HG03280 (cell line): ENCODE measurements at regions not wholly inside any gene's neighbourhood (a gene's known extent, or its start where the extent isn't known, plus 50 kb on each side); places are given as distances from the start of the nearest gene placed in this dataset.

Experiments
- ATAC-seq: cut with Tn5 transposase; IDR thresholded peaks from one replicate; pipeline ENCODE4 v1.9.1; 2021; ENCODE audit warnings: mild to moderate bottlenecking, moderate library complexity; ENCODE audit not compliant: unreplicated experiment

GRCh38 chrX:9087271-9088040 is 53.5 kb upstream of the FAM9B start:
- ATAC-seq = no peak

- no peak for ATAC-seq
These were observed 55.0 kb upstream of the FAM9B start for GRCh38 chrX:9088896-9089295.

DNA sequence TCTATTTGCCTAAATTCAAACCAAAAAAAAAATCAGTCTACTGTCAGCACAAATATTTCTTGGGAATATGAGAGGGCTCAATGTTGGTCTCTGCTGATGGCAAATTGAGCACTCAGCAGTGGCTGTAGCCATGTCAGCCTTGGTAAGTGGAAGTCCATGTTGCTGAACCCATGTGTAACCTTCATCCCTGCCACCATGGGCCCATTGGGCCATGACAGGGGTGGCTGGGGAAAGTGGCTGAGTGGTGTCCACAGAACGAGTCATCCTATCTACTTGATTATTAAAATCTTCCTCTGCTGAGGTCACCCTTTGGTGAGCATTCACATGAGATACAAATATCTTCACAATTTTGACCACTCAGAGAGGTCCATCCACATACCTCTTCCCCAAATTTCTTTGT is 56.8 kb upstream of the FAM9B start:
- no peak for ATAC-seq

- no peak for ATAC-seq
These were observed 57.3 kb upstream of the FAM9B start for GRCh38 chrX:9091258-9091657.

DNA sequence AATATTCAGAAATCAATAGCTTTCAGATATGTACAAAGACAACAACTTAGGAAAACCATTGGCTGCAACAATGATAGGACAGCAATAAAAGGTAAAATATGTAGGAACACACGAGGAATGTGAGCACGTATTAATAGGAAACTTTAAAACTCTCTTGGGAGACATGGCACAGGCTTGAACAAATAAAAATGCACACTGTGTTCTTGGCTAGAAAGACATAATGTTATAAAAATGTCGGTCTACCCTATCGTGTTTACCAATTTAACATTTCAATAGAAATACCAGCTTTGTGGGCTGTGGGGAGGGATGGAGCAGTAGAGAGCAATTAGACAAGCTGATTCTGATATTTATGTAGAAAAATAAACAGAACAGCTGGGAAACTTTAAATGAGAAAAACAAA is 69.0 kb upstream of the FAM9B start:
- no peak for ATAC-seq

DNA sequence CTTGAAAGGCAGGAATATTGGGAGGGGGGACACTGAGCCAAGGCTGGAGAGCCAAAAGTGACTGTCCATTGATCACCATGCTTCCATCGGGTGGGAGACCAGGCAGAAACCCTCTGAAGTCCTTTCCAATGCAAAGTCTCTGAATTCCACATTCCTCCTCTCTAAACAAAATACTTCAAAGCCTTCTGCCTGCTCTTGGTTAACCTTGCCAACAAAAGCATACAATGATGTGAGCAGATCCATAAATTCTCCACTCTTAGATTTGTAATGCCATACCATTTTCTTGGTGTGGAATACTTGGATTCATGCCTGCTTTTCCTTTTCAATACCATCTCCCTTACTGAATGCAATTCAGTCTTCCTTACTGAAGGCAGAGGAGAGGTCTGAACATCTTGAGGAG is 74.1 kb upstream of the FAM9B start:
- no peak for ATAC-seq

GRCh38 chrX:9110808-9111207 is 76.9 kb upstream of the FAM9B start:
- ATAC-seq = no peak

DNA sequence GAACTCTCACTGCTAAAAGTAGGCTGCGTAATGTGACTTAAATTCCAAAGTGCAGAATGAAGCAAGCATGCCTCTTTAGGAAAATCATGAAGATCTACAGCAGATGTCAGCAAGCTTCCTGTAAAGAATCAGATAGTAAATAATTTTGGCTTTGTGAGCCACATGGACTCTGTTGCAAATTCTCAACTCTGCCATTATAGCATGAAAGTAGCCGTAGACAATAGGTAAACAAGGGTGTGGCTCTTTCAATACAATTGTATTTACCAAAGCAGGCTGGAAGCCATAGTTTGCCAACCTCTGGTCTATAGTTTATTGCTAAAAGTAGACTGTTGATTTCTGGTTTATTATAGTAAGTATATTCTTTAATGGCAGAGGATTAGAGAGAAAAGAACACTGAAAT is 80.3 kb upstream of the FAM9B start:
- ATAC-seq = no peak

DNA sequence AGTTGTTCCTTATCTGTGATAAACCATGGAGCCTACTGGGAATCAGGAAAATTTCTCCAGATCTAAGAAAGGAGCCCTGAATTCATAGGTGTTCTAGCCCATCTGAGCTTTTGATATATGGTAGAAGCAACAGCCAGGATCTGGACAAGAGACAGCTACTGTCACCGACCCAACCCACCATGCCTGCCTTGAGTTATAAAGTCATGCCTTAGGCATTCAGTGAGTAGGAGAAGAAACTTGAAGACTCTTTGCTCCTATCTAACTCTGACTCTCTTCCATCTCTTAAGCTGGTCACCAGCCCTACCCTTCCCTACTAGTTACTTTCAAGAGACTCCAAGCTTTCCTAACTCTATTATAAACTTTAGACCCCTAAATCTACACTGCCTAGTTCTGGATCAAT is 83.9 kb upstream of the FAM9B start:
- ATAC-seq = no peak

GRCh38 chrX:9122519-9123245 is 88.8 kb upstream of the FAM9B start:
- no peak for ATAC-seq

- ATAC-seq = no peak
These were observed 94.1 kb upstream of the FAM9B start for GRCh38 chrX:9127986-9128385.

- ATAC-seq = no peak
These were observed 96.1 kb upstream of the FAM9B start for GRCh38 chrX:9130031-9130430.

DNA sequence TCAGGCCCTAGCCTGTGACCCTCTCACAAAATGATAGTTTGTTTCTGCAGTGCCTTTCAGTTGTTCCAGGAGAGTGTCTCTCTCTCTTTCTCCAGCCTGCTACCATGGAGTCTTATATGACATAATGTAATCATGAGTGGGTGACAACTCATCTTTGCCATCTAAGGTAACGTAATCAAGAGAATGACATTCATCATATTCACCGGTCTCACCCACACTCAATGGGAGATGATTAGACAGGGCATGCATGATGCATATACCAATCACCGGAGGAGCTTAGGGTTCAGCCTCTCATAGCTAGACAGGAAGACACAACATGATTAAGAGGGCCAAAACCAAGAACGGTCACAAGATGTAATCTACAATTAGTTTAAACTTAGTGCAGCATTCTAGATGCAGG is 97.1 kb upstream of the FAM9B start:
- ATAC-seq = no peak

- no peak for ATAC-seq
These were observed 98.2 kb upstream of the FAM9B start for GRCh38 chrX:9132036-9132638.

GRCh38 chrX:9133426-9133825 is 99.5 kb upstream of the FAM9B start:
- no peak for ATAC-seq

- ATAC-seq = no peak
These were observed 100.4 kb upstream of the FAM9B start for GRCh38 chrX:9134366-9134765.

DNA sequence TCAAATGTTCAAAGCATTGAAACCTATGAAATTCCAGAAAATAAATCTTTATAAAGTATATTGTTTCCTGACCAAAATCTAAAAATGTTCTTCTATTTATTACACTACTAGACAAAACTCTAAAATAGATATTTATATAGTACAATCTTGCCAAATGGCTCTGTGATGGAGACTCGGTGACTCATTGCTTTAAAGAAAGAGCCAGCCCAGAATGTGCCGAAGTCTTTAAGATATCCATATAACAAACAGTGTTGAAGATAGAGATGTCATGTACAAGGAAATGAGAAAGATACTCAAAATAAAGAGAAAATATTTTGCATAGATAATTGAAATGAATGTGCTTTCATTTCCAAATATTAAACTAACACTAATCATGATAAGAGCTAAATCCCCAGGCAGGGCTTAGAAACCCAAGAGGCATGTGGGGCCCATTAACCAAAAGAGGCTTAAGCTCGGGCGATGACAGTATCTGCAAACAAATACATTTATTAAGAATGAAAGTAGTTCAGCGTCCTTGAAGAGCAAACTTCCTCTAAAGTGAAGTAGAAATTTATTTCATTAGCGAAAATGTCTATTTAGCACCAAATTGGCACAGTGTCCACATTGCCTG is 102.1 kb upstream of the FAM9B start:
- no peak for ATAC-seq

GRCh38 chrX:9137152-9137551 is 103.2 kb upstream of the FAM9B start:
- ATAC-seq = no peak

DNA sequence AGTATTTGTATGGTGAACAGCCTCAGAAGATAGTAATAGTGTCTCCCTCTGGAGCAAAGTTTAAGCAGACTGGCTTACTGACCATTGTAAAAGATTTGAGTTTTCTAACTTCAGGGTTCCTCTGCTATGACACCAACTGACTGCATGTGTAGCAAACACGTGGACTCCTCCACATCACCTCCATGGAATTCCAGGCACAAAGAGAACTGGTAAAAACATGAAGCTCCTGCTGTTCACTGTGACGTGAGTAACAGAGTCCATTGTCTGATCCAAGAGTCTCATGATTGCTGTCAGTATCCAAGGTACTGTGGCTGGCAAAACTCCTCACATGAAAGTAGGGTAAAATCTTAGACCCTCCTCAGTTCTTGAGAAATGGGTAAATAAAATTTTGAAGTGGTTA is 107.6 kb upstream of the FAM9B start:
- ATAC-seq = no peak

DNA sequence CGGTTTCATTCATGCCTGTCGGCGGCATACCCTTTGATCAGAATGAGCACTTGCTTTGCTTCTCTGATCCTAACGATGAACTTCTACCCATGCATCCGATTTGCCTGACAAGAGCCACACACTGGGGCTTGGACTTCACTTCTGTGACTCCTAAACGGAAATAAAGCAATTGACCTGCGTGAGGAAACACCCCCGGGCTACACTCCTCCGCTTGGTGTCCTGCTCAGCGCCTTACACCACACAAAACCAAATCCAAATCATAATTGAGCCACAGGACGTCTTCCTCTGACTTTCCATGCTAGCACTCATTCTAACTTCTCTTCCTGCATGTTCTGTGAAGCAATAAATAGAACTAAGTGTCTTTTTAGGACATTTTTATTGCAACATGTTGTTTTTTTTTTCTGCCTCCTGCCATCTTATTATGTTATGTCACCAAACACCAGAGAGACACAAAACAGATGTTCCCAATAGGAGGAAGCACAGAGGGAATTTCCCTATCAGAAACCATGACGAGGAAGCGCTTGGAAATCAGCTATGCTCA is 110.8 kb upstream of the FAM9B start:
- no peak for ATAC-seq

- ATAC-seq = no peak
These were observed 112.7 kb upstream of the FAM9B start for GRCh38 chrX:9146657-9147056.
